ENCODE measurements at regions not wholly inside any gene's neighbourhood (a gene's known extent, or its start where the extent isn't known, plus 50 kb on each side); places are given as distances from the start of the nearest gene placed in this dataset.

DNA sequence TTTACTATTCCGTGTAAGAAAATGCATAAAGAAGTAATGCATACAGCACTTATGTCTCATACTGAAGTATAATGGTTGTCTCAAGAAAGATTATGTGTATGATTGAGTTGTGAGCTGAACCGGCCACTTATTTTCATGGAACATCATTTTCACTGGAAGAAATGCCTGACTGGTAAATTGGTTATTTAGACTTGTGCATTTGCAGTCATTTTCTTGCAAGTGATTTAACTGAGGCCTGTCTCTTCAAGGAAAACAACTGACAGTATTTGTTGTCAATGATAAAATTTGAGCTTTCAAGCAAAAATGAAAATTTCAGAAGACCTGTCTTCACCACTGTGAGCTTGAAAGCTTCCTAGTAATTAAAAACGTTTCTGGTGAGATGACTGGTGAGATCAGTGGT is 62.7 kb upstream of the RPS6KA3 start:
- H3K4me3 ChIP-seq, result no peak overlapping the region
- no peak for DNase-seq (ENCODE audit: extremely low spot score in 2 of 2)
- H3K9me3 ChIP-seq, result no peaks in the 10 kb centered on the region
- no peaks in the 10 kb centered on the region for H3K27me3 ChIP-seq
- intact Hi-C loops (cut with DNase I), result no loop called here
- H3K4me1 ChIP-seq, result no peaks in the 10 kb centered on the region
- no peaks in the 10 kb centered on the region for H3K36me3 ChIP-seq
- H3K27ac ChIP-seq, result no peak overlapping the region
- no peak for TF ChIP-seq POLR2A (IDR thresholded peaks at IDR 0.05)
- TF ChIP-seq, protein P1, sequence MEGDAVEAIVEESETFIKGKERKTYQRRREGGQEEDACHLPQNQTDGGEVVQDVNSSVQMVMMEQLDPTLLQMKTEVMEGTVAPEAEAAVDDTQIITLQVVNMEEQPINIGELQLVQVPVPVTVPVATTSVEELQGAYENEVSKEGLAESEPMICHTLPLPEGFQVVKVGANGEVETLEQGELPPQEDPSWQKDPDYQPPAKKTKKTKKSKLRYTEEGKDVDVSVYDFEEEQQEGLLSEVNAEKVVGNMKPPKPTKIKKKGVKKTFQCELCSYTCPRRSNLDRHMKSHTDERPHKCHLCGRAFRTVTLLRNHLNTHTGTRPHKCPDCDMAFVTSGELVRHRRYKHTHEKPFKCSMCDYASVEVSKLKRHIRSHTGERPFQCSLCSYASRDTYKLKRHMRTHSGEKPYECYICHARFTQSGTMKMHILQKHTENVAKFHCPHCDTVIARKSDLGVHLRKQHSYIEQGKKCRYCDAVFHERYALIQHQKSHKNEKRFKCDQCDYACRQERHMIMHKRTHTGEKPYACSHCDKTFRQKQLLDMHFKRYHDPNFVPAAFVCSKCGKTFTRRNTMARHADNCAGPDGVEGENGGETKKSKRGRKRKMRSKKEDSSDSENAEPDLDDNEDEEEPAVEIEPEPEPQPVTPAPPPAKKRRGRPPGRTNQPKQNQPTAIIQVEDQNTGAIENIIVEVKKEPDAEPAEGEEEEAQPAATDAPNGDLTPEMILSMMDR (IDR thresholded peaks at IDR 0.05), result no peak

GRCh38 chrX:20325786-20326388 is 59.2 kb upstream of the RPS6KA3 start:
- Histone ChIP-seq H3K4me1 (no peaks in the 10 kb centered on the region), H3K27me3 (no peaks in the 10 kb centered on the region), H3K27ac (no peak overlapping the region), H3K4me3 (no peak overlapping the region), H3K36me3 (no peaks in the 10 kb centered on the region), H3K9me3 (no peaks in the 10 kb centered on the region)
- TF ChIP-seq, protein P1 (IDR thresholded peaks at IDR 0.05), result no peak
- TF ChIP-seq POLR2A (IDR thresholded peaks at IDR 0.05) (no peak), POLR2AphosphoS5 (IDR thresholded peaks at IDR 0.05; ENCODE audit: insufficient read depth in 1 of 2, low read depth in 1 of 2) (no peak)
- intact Hi-C loops (cut with DNase I), result no loop called here
- DNase-seq (ENCODE audit: extremely low spot score in 2 of 2), result no peak

GRCh38 chrX:20322887-20323286 is 56.2 kb upstream of the RPS6KA3 start:
- intact Hi-C loops (cut with DNase I), result no loop called here
- Histone ChIP-seq H3K4me3 (no peak overlapping the region), H3K36me3 (no peaks in the 10 kb centered on the region), H3K27me3 (no peaks in the 10 kb centered on the region), H3K9me3 (no peaks in the 10 kb centered on the region), H3K27ac (no peak overlapping the region), H3K4me1 (no peaks in the 10 kb centered on the region)
- DNase-seq (ENCODE audit: extremely low spot score in 2 of 2), result no peak
- TF ChIP-seq POLR2A (IDR thresholded peaks at IDR 0.05), result no peak
- TF ChIP-seq POLR2AphosphoS5 (IDR thresholded peaks at IDR 0.05; ENCODE audit: insufficient read depth in 1 of 2, low read depth in 1 of 2), result no peak
- TF ChIP-seq, protein P1 (IDR thresholded peaks at IDR 0.05), result no peak

DNA sequence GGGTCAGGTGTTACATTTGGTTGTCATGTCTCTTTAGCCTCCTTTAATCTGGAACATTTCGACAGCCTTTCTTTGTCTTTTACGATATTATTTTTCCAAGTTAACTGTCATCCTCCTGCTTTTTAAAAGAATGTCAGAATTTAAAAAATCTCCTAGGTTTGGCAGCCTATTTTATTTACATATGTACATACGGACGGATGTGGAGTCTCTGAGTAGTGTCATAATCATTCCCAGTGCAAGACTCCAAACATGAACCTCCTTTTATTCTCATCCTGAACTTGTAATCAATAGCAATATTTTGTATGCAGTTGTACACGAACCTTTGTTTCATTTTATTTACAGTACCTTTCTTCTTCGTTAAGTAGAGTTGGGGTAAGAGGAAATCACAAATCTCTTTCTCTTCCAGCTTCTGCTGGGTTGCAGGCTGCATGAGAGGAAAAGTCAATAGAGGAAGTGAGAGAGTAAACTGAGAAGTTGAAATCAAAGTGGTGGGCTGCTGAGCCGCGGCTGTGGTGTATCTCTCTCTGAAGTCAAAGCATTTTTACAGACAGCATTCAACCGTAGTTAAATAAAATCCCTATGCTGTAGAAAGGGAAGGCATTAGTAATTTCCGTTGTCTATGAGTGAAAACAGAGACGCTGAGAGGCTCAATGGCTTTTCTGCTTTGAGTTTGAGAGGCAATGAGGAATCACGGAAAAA is 53.9 kb upstream of the RPS6KA3 start:
- Histone ChIP-seq H3K9me3 (no peaks in the 10 kb centered on the region), H3K36me3 (no peaks in the 10 kb centered on the region), H3K27me3 (no peaks in the 10 kb centered on the region), H3K27ac (no peak overlapping the region), H3K4me3 (no peak overlapping the region), H3K4me1 (no peaks in the 10 kb centered on the region)
- DNase-seq (ENCODE audit: extremely low spot score in 2 of 2), result no peak
- intact Hi-C loops (cut with DNase I), result no loop called here
- TF ChIP-seq POLR2AphosphoS5 (IDR thresholded peaks at IDR 0.05; ENCODE audit: insufficient read depth in 1 of 2, low read depth in 1 of 2) (no peak), POLR2A (IDR thresholded peaks at IDR 0.05) (no peak)
- TF ChIP-seq, protein P1 (IDR thresholded peaks at IDR 0.05), result no peak

- no peak for DNase-seq (ENCODE audit: extremely low spot score in 2 of 2)
- TF ChIP-seq POLR2AphosphoS5 (IDR thresholded peaks at IDR 0.05; ENCODE audit: insufficient read depth in 1 of 2, low read depth in 1 of 2), result no peak
- TF ChIP-seq POLR2A (IDR thresholded peaks at IDR 0.05), result no peak
- intact Hi-C loops (cut with DNase I), result no loop called here
- Histone ChIP-seq H3K36me3 (no peaks in the 10 kb centered on the region), H3K27ac (no peak overlapping the region), H3K4me1 (no peaks in the 10 kb centered on the region), H3K9me3 (no peaks in the 10 kb centered on the region), H3K27me3 (no peaks in the 10 kb centered on the region), H3K4me3 (no peak overlapping the region)
Measured at GRCh38 chrX:20319054-20319453, 52.3 kb upstream of the RPS6KA3 start.
